Omental fat pad (tissue), 3 donors: ENCODE measurements at regions not wholly inside any gene's neighbourhood (a gene's known extent, or its start where the extent isn't known, plus 50 kb on each side); places are given as distances from the start of the nearest gene placed in this dataset.

ENCODE experiments used
- ATAC-seq: fragments of 150-250 bp; one replicate; pipeline ENCODE4 v1.9.1; 2016; ENCODE audit warnings: mild to moderate bottlenecking, moderate library complexity; ENCODE audit not compliant: low FRiP score
- DNase-seq: peaks from one replicate; pipeline ENCODE4 v3.0.0-alpha.2; 2019; ENCODE audit warnings: low spot score
- TF ChIP-seq, protein P1 (sequence below), 3 donors: fragments of 450-650 bp; IDR thresholded peaks; one replicate each; pipeline ENCODE4 v1.5.1; 2016 to 2017; ENCODE audit warnings: antibody characterized with exemption in 3 of 3, mild to moderate bottlenecking in 3 of 3, moderate library complexity in 2 of 3

DNA sequence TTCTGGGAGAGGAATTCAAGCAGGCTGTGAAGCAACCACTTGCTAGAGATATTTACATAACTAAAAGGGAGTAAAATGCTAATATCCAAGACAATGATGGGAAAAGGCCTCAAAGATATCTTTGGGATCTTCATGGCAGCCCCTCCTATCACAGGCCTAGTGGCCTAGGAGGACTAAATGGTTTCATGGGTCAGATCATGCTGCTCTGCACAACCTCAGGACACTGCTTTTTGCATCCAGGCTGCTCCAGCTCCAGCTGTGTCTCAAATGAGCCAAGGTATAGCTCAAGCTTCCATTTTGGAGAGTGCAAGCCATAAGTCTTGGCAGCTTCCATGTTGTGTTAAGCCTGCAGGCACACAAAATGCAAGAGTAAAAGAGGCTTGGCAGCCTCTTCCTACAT is 195.6 kb upstream of the SSTR1 start:
- TF ChIP-seq, protein P1, sequence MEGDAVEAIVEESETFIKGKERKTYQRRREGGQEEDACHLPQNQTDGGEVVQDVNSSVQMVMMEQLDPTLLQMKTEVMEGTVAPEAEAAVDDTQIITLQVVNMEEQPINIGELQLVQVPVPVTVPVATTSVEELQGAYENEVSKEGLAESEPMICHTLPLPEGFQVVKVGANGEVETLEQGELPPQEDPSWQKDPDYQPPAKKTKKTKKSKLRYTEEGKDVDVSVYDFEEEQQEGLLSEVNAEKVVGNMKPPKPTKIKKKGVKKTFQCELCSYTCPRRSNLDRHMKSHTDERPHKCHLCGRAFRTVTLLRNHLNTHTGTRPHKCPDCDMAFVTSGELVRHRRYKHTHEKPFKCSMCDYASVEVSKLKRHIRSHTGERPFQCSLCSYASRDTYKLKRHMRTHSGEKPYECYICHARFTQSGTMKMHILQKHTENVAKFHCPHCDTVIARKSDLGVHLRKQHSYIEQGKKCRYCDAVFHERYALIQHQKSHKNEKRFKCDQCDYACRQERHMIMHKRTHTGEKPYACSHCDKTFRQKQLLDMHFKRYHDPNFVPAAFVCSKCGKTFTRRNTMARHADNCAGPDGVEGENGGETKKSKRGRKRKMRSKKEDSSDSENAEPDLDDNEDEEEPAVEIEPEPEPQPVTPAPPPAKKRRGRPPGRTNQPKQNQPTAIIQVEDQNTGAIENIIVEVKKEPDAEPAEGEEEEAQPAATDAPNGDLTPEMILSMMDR (IDR thresholded peaks at IDR 0.05): no peak
- ATAC-seq (no peak), DNase-seq (no peak)

DNA sequence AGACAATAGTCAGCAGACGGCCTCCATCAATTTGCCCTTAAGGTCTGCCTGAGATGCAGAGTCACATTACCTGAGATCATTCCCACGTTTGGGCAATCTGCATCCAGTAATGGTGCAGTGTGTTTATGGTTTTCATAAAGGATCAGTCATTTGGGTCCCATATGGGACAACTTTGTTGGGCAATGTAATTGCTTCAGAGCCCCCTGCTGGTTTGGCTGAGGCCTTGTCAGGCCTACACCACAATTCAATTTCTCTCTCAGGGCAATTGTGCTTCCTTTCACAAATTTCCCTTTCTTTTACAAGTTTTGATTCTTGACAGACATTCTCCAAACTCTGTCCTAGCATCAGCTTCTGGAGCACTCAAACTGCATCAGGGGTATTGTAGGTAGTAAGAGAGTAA is 191.2 kb upstream of the SSTR1 start:
- TF ChIP-seq, protein P1 (IDR thresholded peaks at IDR 0.05): no peak
- no peak for DNase-seq
- ATAC-seq: no peak

DNA sequence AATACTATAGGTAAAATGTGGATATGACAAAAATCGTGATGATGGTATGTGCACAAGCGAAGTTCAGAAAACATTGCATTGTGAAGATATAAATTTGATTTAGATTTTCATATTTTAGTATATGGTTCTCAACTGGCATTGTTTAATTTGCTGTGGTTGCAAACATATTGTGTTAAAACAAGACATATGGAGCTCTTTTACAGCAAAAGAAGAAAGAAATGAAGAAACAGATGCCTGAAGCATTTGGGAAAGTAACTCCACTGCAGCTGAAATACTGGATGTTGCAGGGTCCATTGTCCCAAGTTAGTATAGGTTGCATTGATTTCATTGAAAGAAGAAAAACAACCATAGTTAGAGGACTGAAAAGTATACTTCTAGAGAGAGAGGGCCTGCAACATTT is 185.8 kb upstream of the SSTR1 start:
- ATAC-seq (no peak), DNase-seq (no peak)
- TF ChIP-seq, protein P1 (IDR thresholded peaks at IDR 0.05): no peak

DNA sequence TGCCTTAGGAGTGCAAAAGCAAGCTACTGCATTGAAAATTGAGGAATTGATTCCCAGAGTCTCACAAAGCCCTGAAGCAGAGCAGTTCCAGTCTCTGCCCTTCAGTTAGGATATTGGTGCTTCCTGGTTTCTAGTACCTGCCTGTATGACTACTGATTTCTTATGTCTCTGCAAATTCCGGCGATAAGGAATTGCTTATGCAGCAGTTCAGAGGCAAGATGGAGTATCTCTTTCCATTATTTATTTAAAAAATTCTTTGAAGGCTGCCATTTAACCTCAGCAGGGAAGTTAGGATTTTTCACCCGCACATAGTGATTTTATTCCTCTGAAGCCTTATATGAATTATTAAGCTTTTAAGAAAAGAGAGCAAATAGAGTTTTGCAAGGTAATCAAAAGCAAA is 184.9 kb upstream of the SSTR1 start:
- TF ChIP-seq, protein P1 (IDR thresholded peaks at IDR 0.05): no peak
- no peak for ATAC-seq
- no peak for DNase-seq

DNA sequence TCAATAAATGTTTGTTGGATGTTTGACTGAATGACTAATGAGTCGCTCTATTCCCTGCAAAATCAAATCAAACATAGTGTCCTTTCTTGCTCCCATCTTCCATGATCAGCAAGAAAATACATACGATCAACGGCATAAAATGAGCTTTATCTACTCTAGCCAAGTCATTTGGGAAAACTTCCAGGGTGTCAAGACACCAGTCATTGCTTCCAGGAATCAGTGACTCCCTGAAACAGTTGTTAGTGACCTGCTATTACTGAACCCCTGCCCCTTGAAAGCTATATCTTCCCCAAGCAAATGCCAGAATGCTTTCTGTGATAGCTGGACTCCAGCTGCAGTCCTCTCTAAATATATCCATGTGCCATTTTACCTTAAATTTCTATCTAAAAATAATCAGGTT is 169.5 kb upstream of the SSTR1 start:
- DNase-seq (no peak), ATAC-seq (no peak)
- TF ChIP-seq, protein P1 (IDR thresholded peaks at IDR 0.05): no peak

DNA sequence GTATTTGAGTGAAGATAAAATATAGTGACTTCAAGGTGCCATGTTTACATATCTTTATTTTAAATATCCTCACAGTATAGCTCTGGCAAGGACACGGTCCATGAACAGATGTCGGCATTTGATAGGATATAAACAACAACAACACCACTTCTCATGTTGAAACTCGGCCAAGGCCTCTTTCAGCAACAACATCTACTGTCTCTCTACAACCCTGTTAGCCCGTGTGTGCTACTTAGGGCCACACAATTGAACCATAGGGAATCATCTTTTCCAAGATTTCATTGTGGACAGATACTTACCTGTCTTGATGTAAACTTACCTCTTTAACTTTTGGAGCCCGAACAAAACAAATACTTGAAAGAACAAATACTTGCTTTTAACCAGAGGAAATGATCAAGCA is 168.7 kb upstream of the SSTR1 start:
- TF ChIP-seq, protein P1 (IDR thresholded peaks at IDR 0.05): no peak
- DNase-seq (no peak), ATAC-seq (no peak)

DNA sequence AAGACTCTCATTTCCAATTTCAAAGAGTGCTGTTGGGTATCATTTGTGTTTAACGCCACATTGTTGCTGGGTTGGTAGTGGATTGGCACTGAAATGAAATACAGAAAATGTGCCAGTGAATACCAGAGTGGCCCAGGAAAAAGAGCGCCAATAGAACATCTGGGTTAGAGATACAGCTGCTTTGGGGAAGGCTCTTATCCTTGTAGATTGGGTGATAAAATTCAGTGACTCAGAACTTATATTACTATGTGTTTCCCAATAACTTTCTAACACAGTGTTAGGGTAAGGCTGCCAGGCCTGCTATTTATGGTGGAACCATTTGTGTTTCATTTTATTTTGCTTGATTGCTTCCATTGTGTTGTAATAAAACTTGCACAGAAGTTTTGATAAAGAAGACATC is 168.2 kb upstream of the SSTR1 start:
- ATAC-seq (no peak), DNase-seq (no peak)
- TF ChIP-seq, protein P1 (IDR thresholded peaks at IDR 0.05): no peak
